ENCODE measurements at regions not wholly inside any gene's neighbourhood (a gene's known extent, or its start where the extent isn't known, plus 50 kb on each side); places are given as distances from the start of the nearest gene placed in this dataset.
"Not testable (repeated sequence)": the region's sequence is repeated elsewhere in the genome, so short reads cannot be mapped to it uniquely, and the experiment has no call there.

DNA sequence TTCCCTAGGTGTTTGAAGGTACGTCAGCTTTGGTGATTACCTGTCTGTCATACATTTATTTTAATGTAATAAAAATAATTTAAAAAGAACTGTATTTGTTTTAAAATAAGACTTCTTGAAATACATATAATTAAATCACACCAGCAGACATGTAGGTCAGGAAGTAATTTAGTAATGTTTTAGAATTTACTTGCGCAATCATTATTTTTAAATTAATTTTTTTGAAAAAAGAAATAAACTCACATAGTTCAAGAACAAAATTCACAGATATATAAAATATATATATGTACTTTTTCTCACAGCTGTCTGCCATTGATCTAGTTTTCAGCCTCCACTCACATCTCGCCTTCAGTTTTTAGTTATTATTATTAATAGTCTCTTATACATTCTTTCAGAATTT, 875.9 kb downstream of the TTLL7 start:
- TF ChIP-seq, protein P1, sequence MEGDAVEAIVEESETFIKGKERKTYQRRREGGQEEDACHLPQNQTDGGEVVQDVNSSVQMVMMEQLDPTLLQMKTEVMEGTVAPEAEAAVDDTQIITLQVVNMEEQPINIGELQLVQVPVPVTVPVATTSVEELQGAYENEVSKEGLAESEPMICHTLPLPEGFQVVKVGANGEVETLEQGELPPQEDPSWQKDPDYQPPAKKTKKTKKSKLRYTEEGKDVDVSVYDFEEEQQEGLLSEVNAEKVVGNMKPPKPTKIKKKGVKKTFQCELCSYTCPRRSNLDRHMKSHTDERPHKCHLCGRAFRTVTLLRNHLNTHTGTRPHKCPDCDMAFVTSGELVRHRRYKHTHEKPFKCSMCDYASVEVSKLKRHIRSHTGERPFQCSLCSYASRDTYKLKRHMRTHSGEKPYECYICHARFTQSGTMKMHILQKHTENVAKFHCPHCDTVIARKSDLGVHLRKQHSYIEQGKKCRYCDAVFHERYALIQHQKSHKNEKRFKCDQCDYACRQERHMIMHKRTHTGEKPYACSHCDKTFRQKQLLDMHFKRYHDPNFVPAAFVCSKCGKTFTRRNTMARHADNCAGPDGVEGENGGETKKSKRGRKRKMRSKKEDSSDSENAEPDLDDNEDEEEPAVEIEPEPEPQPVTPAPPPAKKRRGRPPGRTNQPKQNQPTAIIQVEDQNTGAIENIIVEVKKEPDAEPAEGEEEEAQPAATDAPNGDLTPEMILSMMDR (conservative IDR thresholded peaks at IDR 0.05; ENCODE audit: control insufficient read depth, insufficient read depth, low read depth, low read length), result no peak

GRCh38 chr1:83118472-83118871, 880.5 kb downstream of the TTLL7 start:
- DNase-seq (ENCODE audit: low read depth), result no peak
- no peak overlapping the region for H3K4me3 ChIP-seq (ENCODE audit: control insufficient read depth, low read depth, low read length)
- TF ChIP-seq, protein P1 (conservative IDR thresholded peaks at IDR 0.05; ENCODE audit: control insufficient read depth, insufficient read depth, low read depth, low read length), result no peak

More for the DNA sequence above, 875.9 kb downstream of the TTLL7 start:
- H3K4me3 ChIP-seq (ENCODE audit: control insufficient read depth, low read depth, low read length), result no peak overlapping the region
- no peak for DNase-seq (ENCODE audit: low read depth)

DNA sequence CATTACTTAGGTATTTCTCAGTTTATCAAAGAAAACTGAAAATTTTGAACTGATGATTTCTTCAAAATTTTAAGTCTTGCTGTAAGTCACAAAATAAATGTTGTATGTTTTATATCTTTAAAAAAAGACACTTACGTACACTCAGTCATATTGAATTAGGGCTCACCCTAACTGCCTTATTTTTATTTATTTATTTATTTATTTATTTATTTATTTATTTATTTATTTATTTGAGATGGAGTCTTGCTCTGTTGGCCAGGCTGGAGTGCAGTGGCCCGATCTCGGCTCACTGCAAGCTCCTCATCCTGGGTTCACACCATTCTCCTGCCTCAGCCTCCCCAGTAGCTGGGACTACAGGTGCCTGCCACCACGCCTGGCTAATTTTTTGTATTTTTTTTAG, 881.9 kb downstream of the TTLL7 start:
- not testable (repeated sequence) for DNase-seq (ENCODE audit: low read depth); H3K4me3 ChIP-seq (ENCODE audit: control insufficient read depth, low read depth, low read length)

- no peak overlapping the region for H3K4me3 ChIP-seq (ENCODE audit: control insufficient read depth, low read depth, low read length)
- no peak for DNase-seq (ENCODE audit: low read depth)
- TF ChIP-seq, protein P1 (conservative IDR thresholded peaks at IDR 0.05; ENCODE audit: control insufficient read depth, insufficient read depth, low read depth, low read length), result no peak
Measured at GRCh38 chr1:83115785-83116184, 883.1 kb downstream of the TTLL7 start.

DNA sequence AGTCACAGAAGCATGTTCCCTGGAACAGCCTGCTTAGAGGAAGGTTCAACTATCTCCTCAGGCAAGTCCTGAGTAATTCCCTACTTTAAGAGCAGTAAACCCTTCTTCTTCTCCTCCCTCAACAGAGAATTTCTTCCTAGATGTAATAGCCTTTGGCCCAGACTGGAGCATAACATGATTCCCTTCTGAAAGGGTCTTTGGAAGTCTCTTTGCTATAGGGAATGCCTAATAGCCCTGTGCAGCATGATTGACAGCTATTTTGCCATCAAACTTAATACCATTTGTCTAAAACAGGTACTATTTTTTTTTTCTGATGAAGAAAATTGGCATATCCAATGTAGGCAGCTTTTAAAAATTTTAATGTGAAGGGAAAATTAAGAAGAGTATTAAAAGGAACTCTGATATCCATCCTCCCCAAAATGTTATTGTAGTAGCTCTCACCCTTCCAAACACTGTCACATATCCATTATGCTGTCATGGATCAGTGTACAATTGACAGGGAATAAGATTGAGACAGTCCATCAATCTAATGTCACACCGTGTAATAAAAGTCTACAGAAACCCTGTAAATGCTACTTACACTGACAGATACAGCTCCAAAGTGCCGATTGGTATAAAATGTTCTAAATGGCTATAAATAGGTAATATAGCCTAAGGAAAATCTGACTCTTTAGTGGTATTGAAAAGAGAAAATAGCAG, 884.6 kb downstream of the TTLL7 start:
- no peak for DNase-seq (ENCODE audit: low read depth)
- H3K4me3 ChIP-seq (ENCODE audit: control insufficient read depth, low read depth, low read length), result no peak overlapping the region
- TF ChIP-seq, protein P1 (conservative IDR thresholded peaks at IDR 0.05; ENCODE audit: control insufficient read depth, insufficient read depth, low read depth, low read length), result no peak

DNA sequence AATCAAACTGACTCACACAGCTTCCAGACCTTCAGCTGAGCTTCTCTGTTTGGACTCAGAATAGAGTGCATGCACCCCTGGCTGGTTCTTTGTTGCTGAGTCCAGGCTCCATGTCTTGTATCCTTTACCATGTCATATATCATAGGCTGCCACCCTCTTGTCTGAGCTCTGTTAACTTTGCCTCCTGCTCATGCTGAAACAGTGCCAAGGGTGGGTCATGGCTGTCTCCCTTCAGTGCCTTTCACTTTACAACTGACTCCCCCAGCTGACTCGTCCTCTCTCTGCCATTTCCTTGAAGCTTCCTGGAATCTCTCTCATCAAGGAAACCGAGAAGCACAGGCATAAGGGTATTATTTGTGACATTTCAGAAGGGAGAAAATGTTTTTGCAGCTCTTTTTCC, 885.3 kb downstream of the TTLL7 start:
- no peak overlapping the region for H3K4me3 ChIP-seq (ENCODE audit: control insufficient read depth, low read depth, low read length)
- DNase-seq (ENCODE audit: low read depth), result peak; percentile 3
- TF ChIP-seq, protein P1 (conservative IDR thresholded peaks at IDR 0.05; ENCODE audit: control insufficient read depth, insufficient read depth, low read depth, low read length), result no peak

DNA sequence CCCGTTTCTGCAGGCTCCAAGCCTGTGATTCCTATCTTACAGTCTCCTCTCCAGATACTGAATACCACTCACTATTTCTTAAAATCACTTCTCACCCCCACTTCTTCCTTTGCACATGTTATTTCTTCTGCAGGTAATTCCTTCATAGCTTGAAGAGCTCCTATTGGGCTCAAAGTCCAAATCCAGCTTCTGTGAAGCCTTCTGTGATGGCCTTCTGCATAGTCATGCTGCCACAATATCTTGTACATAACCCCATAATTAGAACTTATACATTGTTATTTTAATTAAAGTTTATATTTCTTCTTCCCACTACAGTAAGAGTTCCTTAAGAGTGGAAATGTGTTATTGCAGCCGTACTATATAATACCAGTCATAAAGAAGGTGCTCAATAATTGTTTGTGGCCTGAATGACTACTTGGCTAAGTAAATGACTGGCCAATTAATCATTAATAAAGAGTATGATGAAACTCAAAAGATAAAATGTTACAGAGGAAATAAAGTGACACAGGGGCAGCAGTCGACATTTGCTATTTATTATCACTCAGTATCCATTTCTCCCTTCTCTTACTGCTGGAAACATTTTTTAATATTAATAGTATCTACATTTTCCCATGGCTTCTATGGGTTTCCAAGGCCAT, 886.6 kb downstream of the TTLL7 start:
- TF ChIP-seq, protein P1 (conservative IDR thresholded peaks at IDR 0.05; ENCODE audit: control insufficient read depth, insufficient read depth, low read depth, low read length), result no peak
- no peak overlapping the region for H3K4me3 ChIP-seq (ENCODE audit: control insufficient read depth, low read depth, low read length)
- DNase-seq (ENCODE audit: low read depth), result no peak
